Mucosa of stomach (tissue), 1 donor: ENCODE measurements at regions not wholly inside any gene's neighbourhood (a gene's known extent, or its start where the extent isn't known, plus 50 kb on each side); places are given as distances from the start of the nearest gene placed in this dataset.

Experiments used
- H3K27me3 ChIP-seq: one replicate; pipeline ENCODE4 v1.7.0; 2013; ENCODE audit warnings: mild to moderate bottlenecking, low read length; ENCODE audit not compliant: control insufficient read depth, insufficient read depth
- H3K36me3 ChIP-seq: one replicate; pipeline ENCODE4 v1.7.0; 2013; ENCODE audit warnings: low read length; ENCODE audit not compliant: control insufficient read depth, insufficient read depth
- H3K4me1 ChIP-seq: one replicate; pipeline ENCODE4 v1.7.0; 2013; ENCODE audit warnings: mild to moderate bottlenecking, low read length; ENCODE audit not compliant: control insufficient read depth, insufficient read depth
- H3K4me3 ChIP-seq: one replicate; pipeline ENCODE4 v1.7.0; 2013; ENCODE audit warnings: low read length
- H3K9ac ChIP-seq: one replicate; pipeline ENCODE4 v1.7.0; 2013; ENCODE audit warnings: mild to moderate bottlenecking, low read length, moderate library complexity
- H3K9me3 ChIP-seq: one replicate; pipeline ENCODE4 v1.7.0; 2013; ENCODE audit warnings: mild to moderate bottlenecking, low read length, moderate library complexity; ENCODE audit not compliant: control insufficient read depth
- donor health status: Pancreatic carcinoma.

GRCh38 chr13:107821492-107821891 is 393.8 kb downstream of the LIG4 start:
- Histone ChIP-seq H3K27me3 (no peaks in the 10 kb centered on the region), H3K9ac (no peak overlapping the region), H3K36me3 (no peaks in the 10 kb centered on the region), H3K4me1 (no peaks in the 10 kb centered on the region), H3K9me3 (no peaks in the 10 kb centered on the region), H3K4me3 (no peak overlapping the region)

GRCh38 chr13:107819071-107819470 is 396.3 kb downstream of the LIG4 start:
- Histone ChIP-seq H3K4me3 (no peak overlapping the region), H3K36me3 (no peaks in the 10 kb centered on the region), H3K9me3 (no peaks in the 10 kb centered on the region), H3K27me3 (no peaks in the 10 kb centered on the region), H3K4me1 (no peaks in the 10 kb centered on the region), H3K9ac (no peak overlapping the region)

GRCh38 chr13:107817647-107818287 is 397.6 kb downstream of the LIG4 start:
- Histone ChIP-seq H3K27me3 (no peaks in the 10 kb centered on the region), H3K4me1 (no peaks in the 10 kb centered on the region)

GRCh38 chr13:107812014-107812412 is 403.3 kb downstream of the LIG4 start:
- H3K9ac ChIP-seq: no peak overlapping the region
- H3K4me1 ChIP-seq: no peaks in the 10 kb centered on the region
- no peaks in the 10 kb centered on the region for H3K27me3 ChIP-seq
- no peak overlapping the region for H3K4me3 ChIP-seq
- H3K9me3 ChIP-seq: no peaks in the 10 kb centered on the region
- H3K36me3 ChIP-seq: no peaks in the 10 kb centered on the region

More at GRCh38 chr13:107817647-107818287, 397.6 kb downstream of the LIG4 start:
- Histone ChIP-seq H3K4me3 (no peak overlapping the region), H3K36me3 (no peaks in the 10 kb centered on the region), H3K9me3 (no peaks in the 10 kb centered on the region), H3K9ac (no peak overlapping the region)

- Histone ChIP-seq H3K36me3 (no peaks in the 10 kb centered on the region), H3K4me1 (no peaks in the 10 kb centered on the region), H3K4me3 (no peak overlapping the region), H3K9me3 (no peaks in the 10 kb centered on the region), H3K9ac (no peak overlapping the region), H3K27me3 (no peaks in the 10 kb centered on the region)
Measured at GRCh38 chr13:107811233-107812013, 403.9 kb downstream of the LIG4 start.

GRCh38 chr13:107809125-107809524 is 406.2 kb downstream of the LIG4 start:
- Histone ChIP-seq H3K4me1 (no peaks in the 10 kb centered on the region), H3K36me3 (no peaks in the 10 kb centered on the region), H3K4me3 (no peak overlapping the region), H3K27me3 (no peaks in the 10 kb centered on the region), H3K9ac (no peak overlapping the region), H3K9me3 (no peaks in the 10 kb centered on the region)

GRCh38 chr13:107808389-107808788 is 406.9 kb downstream of the LIG4 start:
- Histone ChIP-seq H3K36me3 (no peaks in the 10 kb centered on the region), H3K9ac (no peak overlapping the region), H3K27me3 (no peaks in the 10 kb centered on the region), H3K9me3 (no peaks in the 10 kb centered on the region), H3K4me3 (no peak overlapping the region), H3K4me1 (no peaks in the 10 kb centered on the region)

GRCh38 chr13:107807306-107808073 is 407.8 kb downstream of the LIG4 start:
- no peaks in the 10 kb centered on the region for H3K27me3 ChIP-seq
- H3K9ac ChIP-seq: no peak overlapping the region
- H3K36me3 ChIP-seq: no peaks in the 10 kb centered on the region
- H3K4me3 ChIP-seq: no peak overlapping the region
- no peaks in the 10 kb centered on the region for H3K4me1 ChIP-seq
- no peaks in the 10 kb centered on the region for H3K9me3 ChIP-seq

GRCh38 chr13:107806726-107807125 is 408.6 kb downstream of the LIG4 start:
- Histone ChIP-seq H3K27me3 (no peaks in the 10 kb centered on the region), H3K36me3 (no peaks in the 10 kb centered on the region), H3K9ac (no peak overlapping the region), H3K9me3 (no peaks in the 10 kb centered on the region), H3K4me3 (no peak overlapping the region), H3K4me1 (no peaks in the 10 kb centered on the region)

GRCh38 chr13:107803822-107804495 is 411.4 kb downstream of the LIG4 start:
- Histone ChIP-seq H3K27me3 (no peaks in the 10 kb centered on the region), H3K4me3 (no peak overlapping the region), H3K4me1 (no peaks in the 10 kb centered on the region), H3K36me3 (no peaks in the 10 kb centered on the region), H3K9me3 (no peaks in the 10 kb centered on the region), H3K9ac (no peak overlapping the region)

GRCh38 chr13:107801621-107802020 is 413.7 kb downstream of the LIG4 start:
- Histone ChIP-seq H3K9ac (no peak overlapping the region), H3K9me3 (no peaks in the 10 kb centered on the region), H3K4me3 (no peak overlapping the region), H3K36me3 (no peaks in the 10 kb centered on the region), H3K27me3 (no peaks in the 10 kb centered on the region), H3K4me1 (no peaks in the 10 kb centered on the region)
